H9 (cell line): ENCODE measurements at regions not wholly inside any gene's neighbourhood (a gene's known extent, or its start where the extent isn't known, plus 50 kb on each side); places are given as distances from the start of the nearest gene placed in this dataset.

ENCODE experiments used
- DNase-seq: peaks from one replicate; pipeline ENCODE4 v3.0.0-alpha.2; 2017
- H2AFZ ChIP-seq: one replicate; pipeline ENCODE4 v1.6.1; 2013; ENCODE audit warnings: mild to moderate bottlenecking, low read length, control low read depth, moderate library complexity
- H2AK5ac ChIP-seq: 2 replicates; pipeline ENCODE4 v1.6.1; 2013; ENCODE audit warnings: low read length, control low read depth, mixed read lengths; ENCODE audit not compliant: insufficient read length
- H2BK120ac ChIP-seq: one replicate; pipeline ENCODE4 v1.6.1; 2013; ENCODE audit warnings: low read depth, mild to moderate bottlenecking, low read length, control low read depth, inconsistent platforms; ENCODE audit not compliant: poor library complexity, severe bottlenecking
- H2BK12ac ChIP-seq: 2 replicates; pipeline ENCODE4 v1.6.1; 2013; ENCODE audit warnings: low read length, control low read depth, mixed read lengths, low read depth; ENCODE audit not compliant: insufficient read length
- H2BK15ac ChIP-seq: 2 replicates; pipeline ENCODE4 v1.6.1; 2013; ENCODE audit warnings: low read depth, low read length, control low read depth
- H2BK20ac ChIP-seq: one replicate; pipeline ENCODE4 v1.6.1; 2013; ENCODE audit warnings: low read depth, mild to moderate bottlenecking, low read length, control low read depth, inconsistent platforms; ENCODE audit not compliant: poor library complexity, severe bottlenecking
- H2BK5ac ChIP-seq: 2 replicates; pipeline ENCODE4 v1.6.1; 2013; ENCODE audit warnings: low read length, control low read depth, mixed read lengths; ENCODE audit not compliant: insufficient read length
- H3K14ac ChIP-seq: 2 replicates; pipeline ENCODE4 v1.6.1; 2013; ENCODE audit warnings: low read length, control low read depth; ENCODE audit not compliant: insufficient read depth
- H3K18ac ChIP-seq: 2 replicates; pipeline ENCODE4 v1.6.1; 2013; ENCODE audit warnings: low read depth, mild to moderate bottlenecking, mixed read lengths, low read length, control low read depth; ENCODE audit not compliant: insufficient read length
- H3K23ac ChIP-seq: 2 replicates; pipeline ENCODE4 v1.6.1; 2013; ENCODE audit warnings: low read length, control low read depth, mixed read lengths, low read depth; ENCODE audit not compliant: insufficient read length
- H3K23me2 ChIP-seq: 2 replicates; pipeline ENCODE4 v1.6.1; 2013; ENCODE audit warnings: low read depth, mild to moderate bottlenecking, mixed read lengths, low read length, control low read depth; ENCODE audit not compliant: insufficient read length, poor library complexity, severe bottlenecking
- H3K27ac ChIP-seq: 2 replicates; pipeline ENCODE4 v1.5.1; 2013; ENCODE audit warnings: low read length, control low read depth, mixed read lengths, low read depth; ENCODE audit not compliant: insufficient read length
- H3K27me3 ChIP-seq: 2 replicates; pipeline ENCODE4 v1.6.1; 2013; ENCODE audit warnings: low read length, control low read depth, inconsistent platforms; ENCODE audit not compliant: insufficient read depth
- H3K4ac ChIP-seq: 2 replicates; pipeline ENCODE4 v1.6.1; 2013; ENCODE audit warnings: low read depth, mild to moderate bottlenecking, control low read depth, inconsistent platforms, low read length, moderate library complexity
- H3K4me1 ChIP-seq: 2 replicates; pipeline ENCODE4 v1.6.1; 2013; ENCODE audit warnings: low read length, control low read depth, inconsistent platforms; ENCODE audit not compliant: insufficient read depth
- H3K4me2 ChIP-seq: 2 replicates; pipeline ENCODE4 v1.6.1; 2013; ENCODE audit warnings: low read length, control low read depth, mixed read lengths; ENCODE audit not compliant: insufficient read length, insufficient read depth
- H3K56ac ChIP-seq: 2 replicates; pipeline ENCODE4 v1.6.1; 2013; ENCODE audit warnings: low read depth, mild to moderate bottlenecking, mixed read lengths, low read length, control low read depth; ENCODE audit not compliant: insufficient read length
- H3K79me1 ChIP-seq: 2 replicates; pipeline ENCODE4 v1.6.1; 2013; ENCODE audit warnings: low read depth, mild to moderate bottlenecking, moderate library complexity, low read length, control low read depth, inconsistent platforms; ENCODE audit not compliant: insufficient read depth, poor library complexity, severe bottlenecking
- H3K79me2 ChIP-seq: 2 replicates; pipeline ENCODE4 v1.6.1; 2013; ENCODE audit warnings: low read length, control low read depth, inconsistent platforms; ENCODE audit not compliant: insufficient read depth
- H3K9ac ChIP-seq: 2 replicates; pipeline ENCODE4 v1.6.1; 2013; ENCODE audit warnings: low read length, control low read depth, mixed read lengths; ENCODE audit not compliant: insufficient read length; ENCODE audit errors: extremely low read depth
- H3K9me3 ChIP-seq: one replicate; pipeline ENCODE4 v1.6.1; 2013; ENCODE audit warnings: low read depth, low read length, inconsistent platforms; ENCODE audit not compliant: control insufficient read depth
- H3T11ph ChIP-seq: one replicate; pipeline ENCODE4 v1.6.1; 2013; ENCODE audit warnings: mild to moderate bottlenecking, low read length, control low read depth, inconsistent platforms
- H4K20me1 ChIP-seq: one replicate; pipeline ENCODE4 v1.6.1; 2013; ENCODE audit not compliant: control insufficient read depth, insufficient read length, insufficient read depth
- H4K5ac ChIP-seq: 2 replicates; pipeline ENCODE4 v1.6.1; 2013; ENCODE audit warnings: low read depth, mild to moderate bottlenecking, mixed read lengths, low read length, control low read depth; ENCODE audit not compliant: insufficient read length
- H4K8ac ChIP-seq: replicated peaks from 2 replicates; pipeline ENCODE4 v1.6.1; 2013; ENCODE audit warnings: low read length, control low read depth, mixed read lengths, low read depth; ENCODE audit not compliant: insufficient read length
- H4K91ac ChIP-seq: 2 replicates; pipeline ENCODE4 v1.6.1; 2013; ENCODE audit warnings: low read depth, mild to moderate bottlenecking, moderate library complexity, mixed read lengths, low read length, control low read depth; ENCODE audit not compliant: insufficient read length
- H3K27ac Mint-ChIP-seq, 3 experiments: 2 replicates in 2 of 3; 3 replicates in 1 of 3; pipeline ENCODE4 v1.8.0; 2020 to 2021; ENCODE audit warnings: mixed read lengths in 3 of 3, mild to moderate bottlenecking in 1 of 3, moderate library complexity in 1 of 3
- H3K27me3 Mint-ChIP-seq: 2 replicates; pipeline ENCODE4 v1.8.0; 2021; ENCODE audit warnings: low read depth, mild to moderate bottlenecking, moderate library complexity, mixed read lengths
- H3K36me3 Mint-ChIP-seq, 3 experiments: 2 replicates in 2 of 3; 3 replicates in 1 of 3; pipeline ENCODE4 v1.8.0; 2020 to 2021; ENCODE audit warnings: low read depth in 3 of 3, mixed read lengths in 3 of 3; ENCODE audit not compliant: insufficient read depth in 1 of 3
- H3K4me1 Mint-ChIP-seq, 2 experiments: 2 replicates each; pipeline ENCODE4 v1.8.0; 2020; ENCODE audit warnings: mixed read lengths in 2 of 2
- H3K4me3 Mint-ChIP-seq, 2 experiments: 2 replicates in 1 of 2; 3 replicates in 1 of 2; pipeline ENCODE4 v1.8.0; 2020 to 2021; ENCODE audit warnings: mild to moderate bottlenecking in 2 of 2, mixed read lengths in 2 of 2, moderate library complexity in 1 of 2
- H3K9me3 Mint-ChIP-seq, 2 experiments: 2 replicates in 1 of 2; 3 replicates in 1 of 2; pipeline ENCODE4 v1.8.0; 2020; ENCODE audit warnings: mild to moderate bottlenecking in 2 of 2, mixed read lengths in 2 of 2, moderate library complexity in 1 of 2
- CTCF ChIP-seq: fragments of 200-600 bp; sonication (generic); conservative IDR thresholded peaks from 3 replicates; pipeline ENCODE4 v1.8.0; 2021; ENCODE audit warnings: antibody characterized with exemption, mild to moderate bottlenecking
- WGBS: extraction: QIAGEN DNeasy Blood & Tissue Kit; methylation state at CpG from one replicate; pipeline ENCODE4 v1.1.7; 2013; ENCODE audit warnings: missing lambda C conversion rate, low lambda C conversion rate, mixed read lengths; ENCODE audit not compliant: insufficient read length; ENCODE audit errors: extremely low coverage; 5-methylcytosine and 5-hydroxymethylcytosine counted together

GRCh38 chr10:128416231-128416630 is 290.0 kb upstream of the MKI67 start:
- Histone ChIP-seq H3K56ac (no peak overlapping the region), H3K27ac (no peak overlapping the region), H3T11ph (no peak overlapping the region), H3K18ac (no peak overlapping the region), H4K20me1 (no peaks in the 10 kb centered on the region), H3K9ac (no peak overlapping the region), H3K23me2 (no peaks in the 10 kb centered on the region), H4K8ac (no peak overlapping the region), H4K91ac (no peak overlapping the region), H2BK20ac (no peak overlapping the region), H3K79me1 (no peaks in the 10 kb centered on the region), H4K5ac (no peak overlapping the region), H3K27me3 (no peaks in the 10 kb centered on the region), H3K4ac (no peak overlapping the region), H3K23ac (no peak overlapping the region), H2BK12ac (no peak overlapping the region), H3K4me1 (no peaks in the 10 kb centered on the region), H3K9me3 (no peaks in the 10 kb centered on the region), H2AFZ (no peak overlapping the region), H2BK120ac (no peak overlapping the region), H2BK15ac (no peak overlapping the region), H2AK5ac (no peak overlapping the region), H3K14ac (no peak overlapping the region), H3K4me2 (no peak overlapping the region), H2BK5ac (no peak overlapping the region), H3K79me2 (no peaks in the 10 kb centered on the region)
- Mint-ChIP-seq H3K9me3 (peaks cover 0 to 2% of the 10 kb centered on the region in 2 experiments; a peak in 1 of 5 replicates), H3K4me1 (peaks cover 19 to 21% of the 10 kb centered on the region in 2 experiments), H3K27me3 (no peaks in the 10 kb centered on the region), H3K4me3 (no peak overlapping the region), H3K36me3 (no peaks in the 10 kb centered on the region), H3K27ac (no peak overlapping the region)
- no CpG with 5 or more reads among the region's 6 CpGs for WGBS
- no peak for DNase-seq
- TF ChIP-seq CTCF = no peak
